ENCODE measurements at regions not wholly inside any gene's neighbourhood (a gene's known extent, or its start where the extent isn't known, plus 50 kb on each side); places are given as distances from the start of the nearest gene placed in this dataset.

DNA sequence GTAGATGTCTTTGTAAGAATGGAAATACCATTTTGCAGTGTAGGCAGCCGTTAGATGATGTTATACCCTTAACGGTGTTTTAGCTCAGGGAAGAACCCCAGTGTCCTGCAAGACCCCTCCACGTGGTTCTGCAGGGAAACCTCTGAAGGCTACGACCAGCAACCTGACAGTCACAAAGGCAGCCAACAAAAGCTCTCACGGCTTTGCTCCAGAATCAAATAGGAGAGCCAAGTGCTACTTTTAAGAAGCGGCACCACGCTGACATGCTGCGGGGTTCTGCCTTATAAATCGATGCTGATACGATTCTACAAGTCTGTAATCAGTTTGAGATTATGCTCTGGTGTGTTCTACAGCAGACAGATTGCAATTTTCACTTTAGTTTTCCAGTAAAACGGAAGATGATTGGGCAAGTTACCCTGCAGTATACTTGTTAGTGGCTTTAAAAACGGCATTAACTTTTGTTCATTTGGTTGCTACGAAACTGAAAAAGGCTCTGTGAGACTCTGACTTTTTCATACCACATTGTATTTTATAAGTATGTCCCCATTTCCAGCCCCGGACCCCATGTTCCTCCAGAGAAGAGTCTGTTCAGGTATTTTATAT is 312.9 kb downstream of the SAMD5 start:
- TF ChIP-seq, protein P1, sequence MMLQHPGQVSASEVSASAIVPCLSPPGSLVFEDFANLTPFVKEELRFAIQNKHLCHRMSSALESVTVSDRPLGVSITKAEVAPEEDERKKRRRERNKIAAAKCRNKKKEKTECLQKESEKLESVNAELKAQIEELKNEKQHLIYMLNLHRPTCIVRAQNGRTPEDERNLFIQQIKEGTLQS (IDR thresholded peaks at IDR 0.05): no peak
- TF ChIP-seq, protein P2, sequence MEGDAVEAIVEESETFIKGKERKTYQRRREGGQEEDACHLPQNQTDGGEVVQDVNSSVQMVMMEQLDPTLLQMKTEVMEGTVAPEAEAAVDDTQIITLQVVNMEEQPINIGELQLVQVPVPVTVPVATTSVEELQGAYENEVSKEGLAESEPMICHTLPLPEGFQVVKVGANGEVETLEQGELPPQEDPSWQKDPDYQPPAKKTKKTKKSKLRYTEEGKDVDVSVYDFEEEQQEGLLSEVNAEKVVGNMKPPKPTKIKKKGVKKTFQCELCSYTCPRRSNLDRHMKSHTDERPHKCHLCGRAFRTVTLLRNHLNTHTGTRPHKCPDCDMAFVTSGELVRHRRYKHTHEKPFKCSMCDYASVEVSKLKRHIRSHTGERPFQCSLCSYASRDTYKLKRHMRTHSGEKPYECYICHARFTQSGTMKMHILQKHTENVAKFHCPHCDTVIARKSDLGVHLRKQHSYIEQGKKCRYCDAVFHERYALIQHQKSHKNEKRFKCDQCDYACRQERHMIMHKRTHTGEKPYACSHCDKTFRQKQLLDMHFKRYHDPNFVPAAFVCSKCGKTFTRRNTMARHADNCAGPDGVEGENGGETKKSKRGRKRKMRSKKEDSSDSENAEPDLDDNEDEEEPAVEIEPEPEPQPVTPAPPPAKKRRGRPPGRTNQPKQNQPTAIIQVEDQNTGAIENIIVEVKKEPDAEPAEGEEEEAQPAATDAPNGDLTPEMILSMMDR (IDR thresholded peaks at IDR 0.05 in 2 of 3, conservative IDR thresholded peaks at IDR 0.05 in 1 of 3; ENCODE audit: borderline replicate concordance in 1 of 3, insufficient read depth in 1 of 3, low read depth in 2 of 3, low read length in 2 of 3): no peak
